Spleen (tissue), 7 donors: ENCODE measurements at regions not wholly inside any gene's neighbourhood (a gene's known extent, or its start where the extent isn't known, plus 50 kb on each side); places are given as distances from the start of the nearest gene placed in this dataset.

Experiments used
- CTCF ChIP-seq, 11 experiments: fragments of 200-600 bp in 7 of 11; fragments of 450-650 bp in 4 of 11; sonication (generic) in 4 of 11; IDR thresholded peaks in 8 of 11; conservative IDR thresholded peaks in 3 of 11; 1 replicate in 7 of 11; 2 replicates in 4 of 11; pipeline versions ENCODE4 v1.4.0 to v1.8.0; 2016 to 2021; ENCODE audit warnings: antibody characterized with exemption in 11 of 11, inconsistent platforms in 4 of 11, mild to moderate bottlenecking in 1 of 11
- POLR2A ChIP-seq, 3 donors: fragments of 450-650 bp; IDR thresholded peaks; one replicate each; pipeline ENCODE4 v1.5.1; 2017; ENCODE audit warnings: antibody characterized with exemption in 3 of 3, mild to moderate bottlenecking in 1 of 3
- POLR2AphosphoS5 ChIP-seq, 3 donors: sonication (generic); formaldehyde crosslinking; IDR thresholded peaks; one replicate each; pipeline ENCODE4 v1.5.1; 2017; ENCODE audit warnings: antibody characterized with exemption in 3 of 3
- donor health status: DM: no; HTN: no; CAD: no; lungs with moderate emphysema.
- donor health status: DM: no; HTN: no; CAD: no.
- donor health status: DM: no; HTN: no; CAD: no.

DNA sequence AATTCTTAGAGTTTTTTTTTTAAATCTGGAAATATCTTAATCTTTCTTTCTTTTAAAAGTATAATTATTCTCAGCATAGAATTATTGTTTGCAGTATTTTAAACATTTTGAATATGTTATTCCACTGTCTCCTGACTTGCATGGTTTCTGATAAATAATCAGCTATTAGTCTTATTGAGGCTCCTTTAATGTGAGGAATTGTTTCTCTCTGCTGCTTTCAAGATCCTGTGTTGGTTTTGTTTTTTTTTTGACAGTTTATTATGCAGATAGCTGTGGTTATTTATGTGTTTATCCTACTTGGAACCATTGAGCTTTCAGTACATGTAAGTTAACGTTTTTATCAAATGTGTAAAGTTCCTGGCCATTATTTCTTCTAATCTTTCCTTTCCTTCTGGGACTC is 477.9 kb upstream of the HTR2A start:
- TF ChIP-seq POLR2A (IDR thresholded peaks at IDR 0.05) (no peak), CTCF (IDR thresholded peaks at IDR 0.05 in 8 of 11, conservative IDR thresholded peaks at IDR 0.05 in 3 of 11) (no peak), POLR2AphosphoS5 (IDR thresholded peaks at IDR 0.05) (no peak)
